Activated CD4-positive, alpha-beta T cell treated with anti-CD3 and anti-CD28 coated beads, Interleukin-2, amount 10 ng/mL, durations not matched to agents 24 days and 14 days (primary cell): ENCODE measurements at regions not wholly inside any gene's neighbourhood (a gene's known extent, or its start where the extent isn't known, plus 50 kb on each side); places are given as distances from the start of the nearest gene placed in this dataset.
A peak's percentile ranks its signal among the peaks of the same experiment; 100 is the strongest.
"Not testable (repeated sequence)": the region's sequence is repeated elsewhere in the genome, so short reads cannot be mapped to it uniquely, and the experiment has no call there.

Experiments used
- DNase-seq: peaks from one replicate; pipeline ENCODE4 v3.0.0; 2022
- H3K27ac Mint-ChIP-seq: one replicate; pipeline ENCODE4 v1.8.0; 2022; ENCODE audit warnings: mild to moderate bottlenecking, mixed read lengths
- H3K27me3 Mint-ChIP-seq: one replicate; pipeline ENCODE4 v1.8.0; 2022; ENCODE audit warnings: mixed read lengths
- H3K36me3 Mint-ChIP-seq: one replicate; pipeline ENCODE4 v1.8.0; 2022; ENCODE audit warnings: low read depth, mild to moderate bottlenecking, mixed read lengths
- H3K4me1 Mint-ChIP-seq: one replicate; pipeline ENCODE4 v1.8.0; 2021; ENCODE audit warnings: mixed read lengths
- H3K4me3 Mint-ChIP-seq: one replicate; pipeline ENCODE4 v1.8.0; 2022; ENCODE audit warnings: mild to moderate bottlenecking, moderate library complexity, mixed read lengths
- H3K9me3 Mint-ChIP-seq: one replicate; pipeline ENCODE4 v1.8.0; 2021; ENCODE audit warnings: mixed read lengths
- intact Hi-C: fragments of 100-400 bp; cut with micrococcal nuclease; formaldehyde crosslinking; loops from one replicate; pipeline ENCODE4 v1.15.1; 2023

DNA sequence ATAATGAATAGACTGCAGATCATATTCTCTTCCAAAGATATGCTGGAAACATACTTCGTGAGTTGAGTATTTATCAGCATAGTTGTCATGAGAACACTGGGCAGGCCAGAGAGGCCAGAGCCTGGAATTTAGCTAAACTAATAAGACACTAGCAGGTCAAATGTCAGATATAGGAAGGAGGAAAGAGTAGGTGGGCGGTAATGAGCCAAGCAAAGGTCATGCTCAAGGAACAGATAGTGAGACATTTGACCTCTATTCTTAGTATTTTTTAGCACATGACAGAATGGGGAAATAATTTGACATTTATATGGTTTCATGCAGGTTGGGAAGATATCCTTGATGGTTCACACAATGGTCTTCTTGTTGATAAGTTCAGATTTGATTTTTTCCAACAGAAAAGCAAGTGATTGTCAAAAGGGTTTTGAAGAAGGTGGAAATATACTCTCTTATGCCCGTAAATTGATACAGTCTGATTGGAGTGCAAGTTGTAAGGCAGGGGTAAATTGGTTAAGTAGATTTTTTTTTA, 99.6 kb upstream of the GOLGA6L4 start:
- H3K9me3 Mint-ChIP-seq, H3K4me3 Mint-ChIP-seq, H3K27ac Mint-ChIP-seq, intact Hi-C loops, H3K36me3 Mint-ChIP-seq, H3K4me1 Mint-ChIP-seq, DNase-seq: not testable (repeated sequence)
- H3K27me3 Mint-ChIP-seq = peaks cover 17% of the 10 kb centered on the region

GRCh38 chr15:84142888-84143337, 92.7 kb upstream of the GOLGA6L4 start:
- intact Hi-C loops = no loop called here
- H3K4me3 Mint-ChIP-seq = peak overlapping the region; percentile 49
- H3K27me3 Mint-ChIP-seq = peaks cover 10% of the 10 kb centered on the region
- H3K9me3 Mint-ChIP-seq = no peaks in the 10 kb centered on the region
- no peaks in the 10 kb centered on the region for H3K36me3 Mint-ChIP-seq
- peaks cover 11% of the 10 kb centered on the region for H3K4me1 Mint-ChIP-seq
- peak; percentile 94 for DNase-seq
- peak overlapping the region; percentile 8 for H3K27ac Mint-ChIP-seq

GRCh38 chr15:84143753-84144314, 91.7 kb upstream of the GOLGA6L4 start:
- Mint-ChIP-seq H3K9me3 (no peaks in the 10 kb centered on the region), H3K27me3 (peaks cover 8% of the 10 kb centered on the region), H3K27ac (no peak overlapping the region), H3K4me1 (peaks cover 11% of the 10 kb centered on the region), H3K36me3 (no peaks in the 10 kb centered on the region), H3K4me3 (no peak overlapping the region)
- intact Hi-C loops = no loop called here
- no peak for DNase-seq

GRCh38 chr15:84144946-84145345, 90.6 kb upstream of the GOLGA6L4 start:
- H3K9me3 Mint-ChIP-seq, DNase-seq, intact Hi-C loops, H3K27ac Mint-ChIP-seq, H3K36me3 Mint-ChIP-seq, H3K4me3 Mint-ChIP-seq, H3K27me3 Mint-ChIP-seq: not testable (repeated sequence)
- peaks cover 11% of the 10 kb centered on the region for H3K4me1 Mint-ChIP-seq

GRCh38 chr15:84146299-84146698, 89.3 kb upstream of the GOLGA6L4 start:
- H3K9me3 Mint-ChIP-seq, H3K27ac Mint-ChIP-seq, H3K36me3 Mint-ChIP-seq, DNase-seq, H3K4me3 Mint-ChIP-seq, intact Hi-C loops, H3K27me3 Mint-ChIP-seq: not testable (repeated sequence)
- H3K4me1 Mint-ChIP-seq = peaks cover 11% of the 10 kb centered on the region

DNA sequence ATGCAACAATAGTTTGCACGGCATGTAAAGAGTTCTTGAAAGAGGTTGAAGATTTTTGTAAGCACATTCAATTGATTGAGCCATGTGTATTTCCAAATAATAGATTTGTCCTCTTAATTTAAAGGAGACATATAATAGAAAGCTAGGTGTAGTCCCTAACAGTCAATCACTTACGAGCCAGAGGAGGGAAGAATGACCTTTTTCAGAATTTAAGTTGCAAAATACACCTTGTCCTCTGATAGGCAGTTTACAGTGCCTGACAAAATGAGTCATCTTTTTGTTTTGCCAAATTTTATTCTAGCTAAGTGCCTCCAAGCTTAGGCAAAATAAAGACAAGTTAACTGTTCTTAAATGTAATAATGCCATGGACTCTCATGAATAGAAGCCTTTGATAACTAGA, 88.3 kb upstream of the GOLGA6L4 start:
- H3K27me3 Mint-ChIP-seq, H3K9me3 Mint-ChIP-seq, DNase-seq, intact Hi-C loops, H3K36me3 Mint-ChIP-seq, H3K27ac Mint-ChIP-seq, H3K4me3 Mint-ChIP-seq: not testable (repeated sequence)
- H3K4me1 Mint-ChIP-seq = peaks cover 11% of the 10 kb centered on the region

GRCh38 chr15:84151205-84151931, 84.2 kb upstream of the GOLGA6L4 start:
- Mint-ChIP-seq H3K9me3 (no peaks in the 10 kb centered on the region), H3K4me1 (no peaks in the 10 kb centered on the region), H3K27me3 (peaks cover 2% of the 10 kb centered on the region), H3K4me3 (no peak overlapping the region), H3K36me3 (no peaks in the 10 kb centered on the region), H3K27ac (no peak overlapping the region)
- intact Hi-C loops = no loop called here
- no peak for DNase-seq

DNA sequence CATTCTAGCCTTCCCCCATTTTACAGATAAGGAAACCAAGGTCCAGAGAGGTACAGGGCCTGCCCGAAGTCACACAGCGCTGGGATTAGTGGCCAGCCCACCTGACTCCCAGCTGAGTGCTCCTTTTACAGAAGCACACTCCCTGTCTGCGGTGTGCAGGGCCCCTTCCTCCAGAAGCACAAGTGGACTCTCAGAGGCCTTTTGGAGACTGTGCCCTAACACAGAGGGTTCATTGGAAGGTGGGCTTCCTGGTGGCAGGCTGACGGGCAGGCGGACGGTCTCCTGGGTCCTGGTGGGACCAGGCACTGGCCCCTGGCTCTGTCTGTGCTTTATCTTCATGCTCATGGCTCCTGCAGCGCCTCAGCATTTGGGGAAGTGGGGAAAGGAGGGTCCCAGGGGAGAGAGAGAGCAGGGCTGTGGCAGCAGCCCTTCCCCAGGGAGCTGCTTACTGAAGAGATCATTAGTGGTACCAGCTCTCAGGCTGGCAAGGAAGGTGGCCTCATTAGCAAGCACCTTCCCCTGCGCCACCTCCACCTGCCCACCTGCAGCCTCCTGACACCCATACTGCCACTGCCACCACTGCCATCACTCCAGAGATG, 83.1 kb upstream of the GOLGA6L4 start:
- DNase-seq, H3K9me3 Mint-ChIP-seq, H3K4me1 Mint-ChIP-seq, H3K36me3 Mint-ChIP-seq, intact Hi-C loops, H3K27me3 Mint-ChIP-seq, H3K27ac Mint-ChIP-seq, H3K4me3 Mint-ChIP-seq: not testable (repeated sequence)

DNA sequence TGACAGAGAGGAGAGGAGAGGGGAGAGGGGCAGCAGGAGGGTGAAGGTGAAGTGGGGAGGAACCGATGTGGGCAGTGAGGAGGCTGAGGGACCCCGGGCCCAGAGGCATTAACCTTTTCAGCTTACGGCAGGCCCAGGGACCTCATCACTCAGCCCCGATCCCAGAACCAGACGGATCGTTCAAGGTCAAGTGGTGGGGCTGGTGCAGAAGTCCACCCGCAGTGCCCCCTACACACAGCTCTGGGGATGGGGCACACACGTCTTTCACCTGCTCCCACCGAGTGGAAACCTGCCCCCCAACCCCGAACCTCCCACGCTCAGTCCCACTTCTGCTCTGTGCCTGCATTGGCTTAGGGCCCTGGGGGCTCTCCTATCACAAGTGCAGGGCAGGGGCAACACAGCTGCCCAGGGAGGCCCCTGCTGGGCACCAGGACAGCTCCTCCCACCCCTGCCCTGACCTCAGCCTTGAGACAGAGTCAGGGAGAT, 81.9 kb upstream of the GOLGA6L4 start:
- H3K9me3 Mint-ChIP-seq, H3K4me1 Mint-ChIP-seq, H3K27me3 Mint-ChIP-seq, H3K27ac Mint-ChIP-seq, H3K4me3 Mint-ChIP-seq, H3K36me3 Mint-ChIP-seq, intact Hi-C loops, DNase-seq: not testable (repeated sequence)

DNA sequence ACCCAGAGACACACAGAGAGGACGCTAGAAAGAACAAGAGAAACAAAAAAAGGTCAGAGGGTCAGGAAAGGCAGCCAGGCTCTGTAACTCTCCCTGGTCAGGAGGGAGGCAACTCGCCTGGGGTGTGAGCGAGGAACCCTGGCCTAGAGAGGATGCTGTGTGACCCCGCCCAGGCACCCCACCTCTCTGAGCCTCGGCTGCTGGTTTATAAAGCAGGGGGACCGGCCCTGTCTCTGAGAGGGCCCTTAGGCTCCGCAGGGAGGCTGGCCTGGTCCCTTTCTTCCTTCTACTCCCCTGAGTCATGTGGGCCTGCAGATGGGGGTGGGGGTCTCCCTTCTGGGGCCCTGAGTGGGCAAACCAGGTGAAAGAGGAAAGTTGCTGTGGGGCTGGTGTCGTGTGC, 81.3 kb upstream of the GOLGA6L4 start:
- H3K9me3 Mint-ChIP-seq, H3K4me1 Mint-ChIP-seq, H3K4me3 Mint-ChIP-seq, H3K27ac Mint-ChIP-seq, H3K36me3 Mint-ChIP-seq, intact Hi-C loops, H3K27me3 Mint-ChIP-seq, DNase-seq: not testable (repeated sequence)

DNA sequence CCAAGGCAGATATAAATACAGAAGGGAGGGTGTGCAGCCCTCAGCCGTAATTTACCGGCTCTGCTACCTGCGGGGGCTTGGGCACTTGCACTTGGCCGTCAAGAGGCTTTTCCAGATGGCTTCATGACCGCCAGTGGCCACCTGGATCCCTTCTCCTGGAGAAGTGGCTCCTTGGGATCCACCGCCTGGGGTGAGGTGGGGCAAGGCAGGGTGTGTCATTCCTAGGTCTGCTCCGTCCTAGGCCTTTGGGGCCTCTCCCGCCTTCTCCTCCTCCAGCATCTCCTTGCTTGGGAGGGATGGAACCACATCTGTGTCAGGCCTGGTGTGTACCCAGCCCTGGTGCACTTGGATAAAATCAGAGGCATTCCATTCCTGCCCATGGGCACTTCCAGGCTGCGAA, 80.8 kb upstream of the GOLGA6L4 start:
- H3K4me3 Mint-ChIP-seq, H3K36me3 Mint-ChIP-seq, H3K27ac Mint-ChIP-seq, H3K9me3 Mint-ChIP-seq, H3K27me3 Mint-ChIP-seq, H3K4me1 Mint-ChIP-seq, intact Hi-C loops, DNase-seq: not testable (repeated sequence)

DNA sequence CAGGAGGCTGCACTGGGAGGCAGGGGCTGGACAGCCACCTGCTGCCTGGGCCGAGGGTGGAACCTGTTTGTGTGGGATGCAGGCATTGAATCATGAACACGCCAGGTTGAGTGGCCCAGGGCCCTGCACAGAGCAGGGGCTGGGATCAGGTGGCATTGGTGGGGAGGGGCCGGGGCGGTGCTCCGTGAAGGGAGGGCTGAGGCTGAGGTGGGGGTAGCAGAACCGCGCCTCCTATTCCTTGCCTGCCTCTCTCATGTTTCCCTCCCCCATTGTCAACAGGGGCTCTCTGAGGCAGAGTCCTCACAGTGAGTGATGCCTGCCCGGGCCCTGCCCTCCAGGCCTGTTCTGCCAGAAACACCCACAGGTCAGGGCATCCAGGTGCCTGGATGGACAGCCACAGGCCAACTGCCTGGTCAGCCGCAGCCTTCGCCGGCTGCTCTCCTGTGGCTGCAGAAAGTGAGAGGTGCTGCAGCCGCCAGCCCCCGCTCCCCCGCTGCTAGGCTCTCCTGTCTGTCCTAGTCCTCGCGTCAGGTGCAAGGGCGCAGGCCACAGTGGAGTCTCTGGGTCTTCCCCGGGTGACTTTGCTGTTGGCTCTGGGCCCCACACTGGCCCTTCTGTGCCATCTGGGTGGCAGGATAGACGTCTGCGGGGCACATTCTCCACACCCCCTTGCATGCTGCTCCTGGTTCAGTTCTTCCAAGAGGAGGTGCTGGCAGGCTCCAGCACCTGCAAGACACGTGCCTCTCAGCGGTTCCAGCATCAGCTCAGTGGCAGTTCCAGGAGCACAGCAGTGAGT, 79.6 kb upstream of the GOLGA6L4 start:
- DNase-seq, H3K9me3 Mint-ChIP-seq, intact Hi-C loops, H3K4me3 Mint-ChIP-seq, H3K4me1 Mint-ChIP-seq, H3K36me3 Mint-ChIP-seq, H3K27me3 Mint-ChIP-seq, H3K27ac Mint-ChIP-seq: not testable (repeated sequence)

- H3K4me3 Mint-ChIP-seq, DNase-seq, H3K27me3 Mint-ChIP-seq: not testable (repeated sequence)
Observed at GRCh38 chr15:84156588-84156840, 79.1 kb upstream of the GOLGA6L4 start.

DNA sequence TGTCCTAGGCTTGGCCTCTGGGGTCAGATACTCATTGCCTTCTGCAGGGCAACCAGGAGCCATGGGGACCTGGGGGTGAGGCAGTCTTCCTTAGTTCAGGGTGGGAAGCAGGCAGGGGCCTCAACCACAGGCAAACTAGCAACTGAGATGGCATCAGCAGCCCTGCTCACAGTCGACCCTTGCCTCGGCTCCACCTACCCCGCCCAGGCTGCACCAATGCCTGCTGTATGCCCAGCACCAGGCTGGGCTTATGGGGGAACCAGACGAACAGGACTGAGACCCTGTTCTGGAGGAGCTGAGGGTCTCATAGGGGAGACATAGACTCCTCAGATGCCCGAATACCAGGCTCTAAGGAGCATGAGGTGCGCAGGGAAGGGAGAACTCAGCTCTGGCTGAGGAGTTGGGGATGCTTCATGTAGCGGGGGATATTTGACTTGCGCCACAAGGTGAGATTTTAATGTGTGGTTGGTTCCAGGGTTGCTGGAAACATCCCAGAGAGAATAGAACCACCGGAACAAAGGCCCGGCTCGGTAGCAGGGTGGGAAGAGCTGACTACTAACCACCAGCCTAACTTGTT, 78.4 kb upstream of the GOLGA6L4 start:
- H3K9me3 Mint-ChIP-seq, H3K27ac Mint-ChIP-seq, H3K4me1 Mint-ChIP-seq, H3K4me3 Mint-ChIP-seq, H3K27me3 Mint-ChIP-seq, H3K36me3 Mint-ChIP-seq, DNase-seq, intact Hi-C loops: not testable (repeated sequence)

More at GRCh38 chr15:84156588-84156840, 79.1 kb upstream of the GOLGA6L4 start:
- H3K36me3 Mint-ChIP-seq, H3K27ac Mint-ChIP-seq, intact Hi-C loops, H3K9me3 Mint-ChIP-seq, H3K4me1 Mint-ChIP-seq: not testable (repeated sequence)
